ENCODE measurements at regions not wholly inside any gene's neighbourhood (a gene's known extent, or its start where the extent isn't known, plus 50 kb on each side); places are given as distances from the start of the nearest gene placed in this dataset.

- no peak for DNase-seq (ENCODE audit: low read depth)
- H3K4me3 ChIP-seq (ENCODE audit: low read depth, low read length) = no peak overlapping the region
- TF ChIP-seq CTCF (IDR thresholded peaks at IDR 0.05; ENCODE audit: control insufficient read depth, extremely low read depth, insufficient read depth) = no peak
Measured at GRCh38 chr22:49678842-49679170, 148.9 kb downstream of the BRD1 start.

GRCh38 chr22:49678137-49678841 is 149.4 kb downstream of the BRD1 start:
- H3K4me3 ChIP-seq (ENCODE audit: low read depth, low read length) = no peak overlapping the region
- no peak for TF ChIP-seq CTCF (IDR thresholded peaks at IDR 0.05; ENCODE audit: control insufficient read depth, extremely low read depth, insufficient read depth)
- DNase-seq (ENCODE audit: low read depth) = no peak

- TF ChIP-seq CTCF (IDR thresholded peaks at IDR 0.05; ENCODE audit: control insufficient read depth, extremely low read depth, insufficient read depth) = no peak
- no peak for DNase-seq (ENCODE audit: low read depth)
- H3K4me3 ChIP-seq (ENCODE audit: low read depth, low read length) = no peak overlapping the region
Measured at GRCh38 chr22:49677495-49677889, 150.2 kb downstream of the BRD1 start.

- no peak for TF ChIP-seq CTCF (IDR thresholded peaks at IDR 0.05; ENCODE audit: control insufficient read depth, extremely low read depth, insufficient read depth)
Measured at GRCh38 chr22:49676783-49677494, 150.7 kb downstream of the BRD1 start.

GRCh38 chr22:49676230-49676629 is 151.4 kb downstream of the BRD1 start:
- no peak for DNase-seq (ENCODE audit: low read depth)
- no peak overlapping the region for H3K4me3 ChIP-seq (ENCODE audit: low read depth, low read length)

More at GRCh38 chr22:49676783-49677494, 150.7 kb downstream of the BRD1 start:
- no peak overlapping the region for H3K4me3 ChIP-seq (ENCODE audit: low read depth, low read length)
- DNase-seq (ENCODE audit: low read depth) = no peak

GRCh38 chr22:49674479-49675050 is 153.1 kb downstream of the BRD1 start:
- no peak for TF ChIP-seq CTCF (IDR thresholded peaks at IDR 0.05; ENCODE audit: control insufficient read depth, extremely low read depth, insufficient read depth)
- no peak for DNase-seq (ENCODE audit: low read depth)
- H3K4me3 ChIP-seq (ENCODE audit: low read depth, low read length) = no peak overlapping the region

More at GRCh38 chr22:49676230-49676629, 151.4 kb downstream of the BRD1 start:
- no peak for TF ChIP-seq CTCF (IDR thresholded peaks at IDR 0.05; ENCODE audit: control insufficient read depth, extremely low read depth, insufficient read depth)
